ENCODE measurements at regions not wholly inside any gene's neighbourhood (a gene's known extent, or its start where the extent isn't known, plus 50 kb on each side); places are given as distances from the start of the nearest gene placed in this dataset.

- DNase-seq = no peak
These were observed 111.8 kb upstream of the MYCN start for GRCh38 chr2:15828576-15828975.

- DNase-seq = no peak
These were observed 111.1 kb upstream of the MYCN start for GRCh38 chr2:15829091-15829801.

GRCh38 chr2:15829985-15830384 lies 110.4 kb upstream of the MYCN start:
- no peak for DNase-seq

- no peak for DNase-seq
These were observed 109.3 kb upstream of the MYCN start for GRCh38 chr2:15830937-15831549.

GRCh38 chr2:15832030-15832709 lies 108.2 kb upstream of the MYCN start:
- DNase-seq = no peak

- no peak for DNase-seq
These were observed 107.3 kb upstream of the MYCN start for GRCh38 chr2:15832849-15833680.

- no peak for DNase-seq
These were observed 106.6 kb upstream of the MYCN start for GRCh38 chr2:15833731-15834130.

- no peak for DNase-seq
These were observed 105.8 kb upstream of the MYCN start for GRCh38 chr2:15834381-15835031.

GRCh38 chr2:15835991-15836688 lies 104.2 kb upstream of the MYCN start:
- DNase-seq = no peak

GRCh38 chr2:15836689-15837610 lies 103.4 kb upstream of the MYCN start:
- DNase-seq = no peak

GRCh38 chr2:15838481-15839090 lies 101.8 kb upstream of the MYCN start:
- no peak for DNase-seq

GRCh38 chr2:15839426-15840124 lies 100.8 kb upstream of the MYCN start:
- no peak for DNase-seq

GRCh38 chr2:15840148-15840547 lies 100.2 kb upstream of the MYCN start:
- no peak for DNase-seq

- no peak for DNase-seq
These were observed 99.4 kb upstream of the MYCN start for GRCh38 chr2:15840969-15841368.

- no peak for DNase-seq
These were observed 98.4 kb upstream of the MYCN start for GRCh38 chr2:15841776-15842560.

GRCh38 chr2:15842758-15843666 lies 97.3 kb upstream of the MYCN start:
- DNase-seq = no peak

GRCh38 chr2:15844211-15844801 lies 96.0 kb upstream of the MYCN start:
- no peak for DNase-seq

GRCh38 chr2:15845294-15845693 lies 95.1 kb upstream of the MYCN start:
- no peak for DNase-seq

Data from activated CD8-positive, alpha-beta memory T cell treated with anti-CD3 and anti-CD28 coated beads, Interleukin-2, amount 50 U/mL, for 48 hours (primary cell).